Hepatocyte (in vitro differentiated cells): ENCODE measurements at regions not wholly inside any gene's neighbourhood (a gene's known extent, or its start where the extent isn't known, plus 50 kb on each side); places are given as distances from the start of the nearest gene placed in this dataset.

Experiments
- DNase-seq: peaks from one replicate; pipeline ENCODE4 v3.0.0-alpha.2; 2016; ENCODE audit warnings: low spot score
- H2AFZ ChIP-seq: fragments of 200-600 bp; sonication (generic); 2 replicates; pipeline ENCODE4 v1.6.0; 2016; ENCODE audit warnings: antibody characterized with exemption, mild to moderate bottlenecking
- H3K27ac ChIP-seq: fragments of 200-600 bp; sonication (generic); 2 replicates; pipeline ENCODE4 v1.5.1; 2016; ENCODE audit warnings: mild to moderate bottlenecking
- H3K27me3 ChIP-seq: fragments of 200-600 bp; sonication (generic); 2 replicates; pipeline ENCODE4 v1.6.1; 2016
- H3K36me3 ChIP-seq: fragments of 200-600 bp; sonication (generic); replicated peaks from 2 replicates; pipeline ENCODE4 v1.5.1; 2016; ENCODE audit warnings: low read depth; ENCODE audit not compliant: insufficient read depth
- H3K4me1 ChIP-seq: fragments of 200-600 bp; sonication (generic); 2 replicates; pipeline ENCODE4 v1.5.1; 2016; ENCODE audit warnings: mild to moderate bottlenecking, moderate library complexity; ENCODE audit not compliant: insufficient read depth
- H3K4me2 ChIP-seq: fragments of 200-600 bp; sonication (generic); 2 replicates; pipeline ENCODE4 v1.6.0; 2016
- H3K4me3 ChIP-seq: fragments of 200-600 bp; sonication (generic); 2 replicates; pipeline ENCODE4 v1.5.1; 2016; ENCODE audit warnings: mild to moderate bottlenecking
- H3K79me2 ChIP-seq: fragments of 200-600 bp; sonication (generic); 2 replicates; pipeline ENCODE4 v1.6.0; 2017; ENCODE audit warnings: mild to moderate bottlenecking
- H3K9me2 ChIP-seq: fragments of 200-600 bp; sonication (generic); replicated peaks from 2 replicates; pipeline ENCODE4 v1.6.0; 2017; ENCODE audit warnings: mild to moderate bottlenecking; ENCODE audit not compliant: insufficient read depth
- H3K9me3 ChIP-seq: fragments of 200-600 bp; sonication (generic); 2 replicates; pipeline ENCODE4 v1.5.1; 2016; ENCODE audit warnings: low read depth, mild to moderate bottlenecking
- H4K20me1 ChIP-seq: fragments of 200-600 bp; sonication (generic); 2 replicates; pipeline ENCODE4 v1.6.0; 2016; ENCODE audit warnings: mild to moderate bottlenecking; ENCODE audit not compliant: insufficient read depth, poor library complexity, severe bottlenecking
- EZH2 ChIP-seq: fragments of 200-600 bp; sonication (generic); IDR thresholded peaks from 2 replicates; pipeline ENCODE4 v1.6.1; 2016; ENCODE audit warnings: antibody characterized with exemption, mild to moderate bottlenecking, borderline replicate concordance
- EZH2phosphoT487 ChIP-seq: fragments of 200-600 bp; sonication (generic); IDR thresholded peaks from one replicate; pipeline ENCODE4 v1.6.1; 2018; ENCODE audit warnings: antibody characterized with exemption, mild to moderate bottlenecking, low read depth, moderate library complexity; ENCODE audit not compliant: unreplicated experiment, severe bottlenecking
- WGBS: methylation state at CpG from one replicate; pipeline ENCODE4 v1.1.6; 2016; ENCODE audit warnings: low lambda C conversion rate; ENCODE audit errors: missing lambda C conversion rate; 5-methylcytosine and 5-hydroxymethylcytosine counted together
- TF ChIP-seq, protein P1 (sequence below): fragments of 200-600 bp; sonication (generic); IDR thresholded peaks from 2 replicates; pipeline ENCODE4 v1.5.1; 2016; ENCODE audit warnings: antibody characterized with exemption, mild to moderate bottlenecking; ENCODE audit not compliant: poor library complexity

GRCh38 chr4:11250510-11250909 lies 178.2 kb downstream of the HS3ST1 start:
- no peak overlapping the region for H3K4me3 ChIP-seq
- no peak overlapping the region for H2AFZ ChIP-seq
- H3K36me3 ChIP-seq: no peaks in the 10 kb centered on the region
- no peaks in the 10 kb centered on the region for H4K20me1 ChIP-seq
- no peaks in the 10 kb centered on the region for H3K27me3 ChIP-seq
- H3K4me1 ChIP-seq: no peaks in the 10 kb centered on the region
- TF ChIP-seq, protein P1, sequence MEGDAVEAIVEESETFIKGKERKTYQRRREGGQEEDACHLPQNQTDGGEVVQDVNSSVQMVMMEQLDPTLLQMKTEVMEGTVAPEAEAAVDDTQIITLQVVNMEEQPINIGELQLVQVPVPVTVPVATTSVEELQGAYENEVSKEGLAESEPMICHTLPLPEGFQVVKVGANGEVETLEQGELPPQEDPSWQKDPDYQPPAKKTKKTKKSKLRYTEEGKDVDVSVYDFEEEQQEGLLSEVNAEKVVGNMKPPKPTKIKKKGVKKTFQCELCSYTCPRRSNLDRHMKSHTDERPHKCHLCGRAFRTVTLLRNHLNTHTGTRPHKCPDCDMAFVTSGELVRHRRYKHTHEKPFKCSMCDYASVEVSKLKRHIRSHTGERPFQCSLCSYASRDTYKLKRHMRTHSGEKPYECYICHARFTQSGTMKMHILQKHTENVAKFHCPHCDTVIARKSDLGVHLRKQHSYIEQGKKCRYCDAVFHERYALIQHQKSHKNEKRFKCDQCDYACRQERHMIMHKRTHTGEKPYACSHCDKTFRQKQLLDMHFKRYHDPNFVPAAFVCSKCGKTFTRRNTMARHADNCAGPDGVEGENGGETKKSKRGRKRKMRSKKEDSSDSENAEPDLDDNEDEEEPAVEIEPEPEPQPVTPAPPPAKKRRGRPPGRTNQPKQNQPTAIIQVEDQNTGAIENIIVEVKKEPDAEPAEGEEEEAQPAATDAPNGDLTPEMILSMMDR: no peak
- TF ChIP-seq EZH2phosphoT487 (no peak), EZH2 (no peak)
- no peaks in the 10 kb centered on the region for H3K9me2 ChIP-seq
- no peak for DNase-seq
- H3K4me2 ChIP-seq: no peak overlapping the region
- H3K27ac ChIP-seq: no peak overlapping the region
- no peaks in the 10 kb centered on the region for H3K79me2 ChIP-seq
- H3K9me3 ChIP-seq: no peaks in the 10 kb centered on the region

DNA sequence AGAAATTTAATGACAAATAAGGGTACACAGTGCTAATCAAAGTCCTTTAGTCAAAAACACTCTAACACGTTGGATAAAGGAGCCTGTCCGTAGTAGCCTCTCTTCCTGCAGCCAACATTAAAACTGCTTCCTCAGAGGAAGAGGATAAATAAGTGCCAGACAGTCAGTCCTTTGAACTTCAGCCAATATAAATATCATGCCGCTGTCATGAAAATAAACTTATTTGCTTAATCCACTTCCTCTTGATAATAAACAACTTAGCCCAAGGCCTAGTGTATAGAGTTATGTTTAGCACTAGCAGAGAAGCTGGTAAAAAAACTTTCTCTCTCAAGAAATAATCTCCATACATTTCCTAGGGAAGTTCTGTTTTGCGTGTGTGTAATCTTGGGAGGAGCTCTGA lies 196.7 kb downstream of the HS3ST1 start:
- Histone ChIP-seq H3K27me3 (no peaks in the 10 kb centered on the region), H3K9me3 (no peaks in the 10 kb centered on the region), H3K9me2 (no peaks in the 10 kb centered on the region), H4K20me1 (no peaks in the 10 kb centered on the region), H3K4me2 (no peak overlapping the region), H3K27ac (no peak overlapping the region), H3K4me1 (peaks cover 14% of the 10 kb centered on the region), H2AFZ (no peak overlapping the region), H3K36me3 (no peaks in the 10 kb centered on the region), H3K79me2 (no peaks in the 10 kb centered on the region), H3K4me3 (no peak overlapping the region)
- 25% methylated on average over 4 of the region's 4 CpGs for WGBS
- no peak for DNase-seq
- TF ChIP-seq, protein P1: no peak
- no peak for TF ChIP-seq EZH2phosphoT487
- TF ChIP-seq EZH2: no peak

GRCh38 chr4:11230866-11231265 lies 197.8 kb downstream of the HS3ST1 start:
- WGBS: 76% methylated on average over 2 of the region's 2 CpGs
- no peak for DNase-seq
- Histone ChIP-seq H3K79me2 (no peaks in the 10 kb centered on the region), H3K9me2 (no peaks in the 10 kb centered on the region), H3K27ac (no peak overlapping the region), H3K36me3 (no peaks in the 10 kb centered on the region), H2AFZ (no peak overlapping the region), H3K4me2 (no peak overlapping the region), H4K20me1 (no peaks in the 10 kb centered on the region), H3K27me3 (no peaks in the 10 kb centered on the region), H3K4me3 (no peak overlapping the region), H3K4me1 (peaks cover 14% of the 10 kb centered on the region), H3K9me3 (no peaks in the 10 kb centered on the region)
- TF ChIP-seq EZH2phosphoT487 (no peak), EZH2 (no peak)
- TF ChIP-seq, protein P1: no peak

DNA sequence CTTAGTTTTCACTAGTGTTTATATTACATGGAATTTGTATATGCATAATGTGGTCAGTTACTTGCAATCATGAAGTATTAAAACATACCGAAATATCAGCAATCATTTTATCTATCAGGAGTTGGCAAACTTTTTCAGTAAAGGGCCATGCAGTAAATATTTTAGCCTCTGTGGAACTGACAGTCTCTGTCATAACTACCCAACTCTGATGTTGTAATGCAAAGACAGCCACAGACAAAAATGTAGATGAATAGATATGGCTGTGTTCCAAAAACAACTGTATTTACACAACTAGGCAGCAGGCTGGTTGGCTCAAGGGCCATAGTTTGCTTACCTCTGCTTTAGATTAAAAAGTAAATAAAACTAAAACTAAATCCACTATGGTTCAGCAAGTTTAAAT lies 200.2 kb downstream of the HS3ST1 start:
- Histone ChIP-seq H3K4me3 (no peak overlapping the region), H3K9me2 (no peaks in the 10 kb centered on the region), H3K4me1 (peaks cover 14% of the 10 kb centered on the region), H2AFZ (no peak overlapping the region), H3K27ac (no peak overlapping the region), H3K36me3 (no peaks in the 10 kb centered on the region), H3K27me3 (no peaks in the 10 kb centered on the region), H4K20me1 (no peaks in the 10 kb centered on the region), H3K9me3 (no peaks in the 10 kb centered on the region), H3K79me2 (no peaks in the 10 kb centered on the region), H3K4me2 (no peak overlapping the region)
- WGBS: 52% methylated on average over 1 of the region's 1 CpG
- DNase-seq: no peak
- TF ChIP-seq EZH2 (no peak), EZH2phosphoT487 (no peak)
- TF ChIP-seq, protein P1: no peak
